Keratinocyte (primary cell): ENCODE measurements at regions not wholly inside any gene's neighbourhood (a gene's known extent, or its start where the extent isn't known, plus 50 kb on each side); places are given as distances from the start of the nearest gene placed in this dataset.
A peak's percentile ranks its signal among the peaks of the same experiment; 100 is the strongest.

ENCODE experiments used
- DNase-seq: peaks from one replicate; pipeline ENCODE4 v3.0.0-alpha.2; 2011; ENCODE audit warnings: low read depth, missing footprints, low spot score
- FAIRE-seq: peaks from 2 replicates; lab custom pipeline; 2011; peaks lifted over from hg19 to GRCh38; lab: Jason Lieb, UNC
- H2AFZ ChIP-seq: 2 replicates; pipeline ENCODE4 v1.6.0; 2012; ENCODE audit warnings: low read length, control low read depth, inconsistent platforms; ENCODE audit not compliant: control insufficient read depth
- H3K27ac ChIP-seq: 2 replicates; pipeline ENCODE4 v1.5.1; 2011; ENCODE audit warnings: low read length; ENCODE audit not compliant: control insufficient read depth, insufficient read depth
- H3K27me3 ChIP-seq: 3 replicates; pipeline ENCODE4 v1.6.0; 2011; ENCODE audit warnings: low read length; ENCODE audit not compliant: control insufficient read depth, insufficient read depth; ENCODE audit errors: extremely low read depth
- H3K36me3 ChIP-seq, 2 experiments: 2 replicates in 1 of 2; 3 replicates in 1 of 2; pipeline ENCODE4 v1.5.1; 2011; ENCODE audit warnings: low read length in 2 of 2, mild to moderate bottlenecking in 1 of 2; ENCODE audit not compliant: control insufficient read depth in 2 of 2, insufficient read depth in 2 of 2; ENCODE audit errors: extremely low read depth in 1 of 2
- H3K4me1 ChIP-seq: 3 replicates; pipeline ENCODE4 v1.5.1; 2011; ENCODE audit warnings: low read length; ENCODE audit not compliant: control insufficient read depth, insufficient read depth; ENCODE audit errors: extremely low read depth
- H3K4me2 ChIP-seq: 3 replicates; pipeline ENCODE4 v1.6.0; 2011; ENCODE audit warnings: low read depth, low read length; ENCODE audit not compliant: control insufficient read depth, insufficient read depth; ENCODE audit errors: extremely low read depth
- H3K4me3 ChIP-seq, 3 experiments: fragments of 200-600 bp in 1 of 3; sonication (generic) in 1 of 3; 2 replicates in 2 of 3; 3 replicates in 1 of 3; pipeline ENCODE4 v1.5.1; 2011 to 2016; ENCODE audit warnings: low read length in 3 of 3, mild to moderate bottlenecking in 3 of 3, control low read depth in 2 of 3, inconsistent platforms in 1 of 3, low read depth in 1 of 3, mixed read lengths in 1 of 3, mixed run types in 1 of 3, moderate library complexity in 1 of 3; ENCODE audit not compliant: control insufficient read depth in 2 of 3, insufficient read depth in 2 of 3; ENCODE audit errors: extremely low read depth in 1 of 3
- H3K79me2 ChIP-seq: 2 replicates; pipeline ENCODE4 v1.6.0; 2012; ENCODE audit warnings: low read length; ENCODE audit not compliant: control insufficient read depth, insufficient read depth
- H3K9ac ChIP-seq: 3 replicates; pipeline ENCODE4 v1.6.0; 2011; ENCODE audit warnings: low read length; ENCODE audit not compliant: control insufficient read depth, insufficient read depth; ENCODE audit errors: extremely low read depth
- H3K9me1 ChIP-seq: 3 replicates; pipeline ENCODE4 v1.6.0; 2011; ENCODE audit warnings: low read length; ENCODE audit not compliant: control insufficient read depth, insufficient read depth; ENCODE audit errors: extremely low read depth
- H3K9me3 ChIP-seq: 2 replicates; pipeline ENCODE4 v1.5.1; 2012; ENCODE audit warnings: low read depth, low read length; ENCODE audit not compliant: control insufficient read depth
- H4K20me1 ChIP-seq: 3 replicates; pipeline ENCODE4 v1.6.0; 2011; ENCODE audit warnings: low read length; ENCODE audit not compliant: control insufficient read depth, insufficient read depth; ENCODE audit errors: extremely low read depth
- CTCF ChIP-seq, 3 experiments: IDR thresholded peaks in 1 of 3; conservative IDR thresholded peaks in 1 of 3; optimal IDR thresholded peaks in 1 of 3; 2 replicates in 2 of 3; 3 replicates in 1 of 3; pipeline versions ENCODE3 to v1.5.1; 2011; ENCODE audit warnings: low read length in 3 of 3, mild to moderate bottlenecking in 3 of 3, moderate library complexity in 2 of 3, control low read depth in 1 of 3, inconsistent platforms in 1 of 3; ENCODE audit not compliant: insufficient read depth in 2 of 3; ENCODE audit errors: extremely low read depth in 1 of 3
- EZH2 ChIP-seq: IDR thresholded peaks from one replicate; pipeline ENCODE4 v1.6.1; 2012; ENCODE audit warnings: inconsistent platforms, mild to moderate bottlenecking, low read length, moderate library complexity
- dilution Hi-C: fragments of 300-500 bp; cut with MboI; formaldehyde crosslinking; loops from one replicate; pipeline ENCODE4 v1.7.0; 2020; ENCODE audit warnings: low sequenced_read_pairs; ENCODE audit not compliant: extremely low pct_ligation_motif_present

- no peaks in the 10 kb centered on the region for H3K36me3 ChIP-seq
- no peak overlapping the region for H3K9ac ChIP-seq
- H3K9me3 ChIP-seq = no peaks in the 10 kb centered on the region
- no peak overlapping the region for H3K27ac ChIP-seq
- TF ChIP-seq EZH2 = no peak
- TF ChIP-seq CTCF (optimal IDR thresholded peaks at IDR 0.05 in 1 of 3, IDR thresholded peaks at IDR 0.05 in 1 of 3, conservative IDR thresholded peaks at IDR 0.05 in 1 of 3; ENCODE audit: extremely low read depth in 1 of 3, insufficient read depth in 2 of 3, low read length in 3 of 3) = no peak
- H3K4me3 ChIP-seq = no peak overlapping the region
- FAIRE-seq = peak; percentile 77
- no peak for DNase-seq
- no peaks in the 10 kb centered on the region for H3K9me1 ChIP-seq
- H4K20me1 ChIP-seq = no peaks in the 10 kb centered on the region
- H3K4me1 ChIP-seq = peaks cover 3% of the 10 kb centered on the region
- H2AFZ ChIP-seq = no peak overlapping the region
- H3K79me2 ChIP-seq = no peaks in the 10 kb centered on the region
- peak overlapping the region; percentile 25 for H3K4me2 ChIP-seq
- H3K27me3 ChIP-seq = no peaks in the 10 kb centered on the region
- dilution Hi-C loops = no loop called here
Measured at GRCh38 chr3:130800829-130801228, 54.2 kb upstream of the PIK3R4 start.

- H3K9me1 ChIP-seq = no peaks in the 10 kb centered on the region
- H3K4me3 ChIP-seq = no peak overlapping the region
- H3K4me1 ChIP-seq = peaks cover 3% of the 10 kb centered on the region
- H2AFZ ChIP-seq = no peak overlapping the region
- TF ChIP-seq CTCF (optimal IDR thresholded peaks at IDR 0.05 in 1 of 3, IDR thresholded peaks at IDR 0.05 in 1 of 3, conservative IDR thresholded peaks at IDR 0.05 in 1 of 3; ENCODE audit: extremely low read depth in 1 of 3, insufficient read depth in 2 of 3, low read length in 3 of 3) (no peak), EZH2 (no peak)
- H3K27ac ChIP-seq = no peak overlapping the region
- no peaks in the 10 kb centered on the region for H3K36me3 ChIP-seq
- H3K27me3 ChIP-seq = no peaks in the 10 kb centered on the region
- FAIRE-seq (no peak), DNase-seq (no peak)
- H4K20me1 ChIP-seq = no peaks in the 10 kb centered on the region
- dilution Hi-C loops = no loop called here
- H3K79me2 ChIP-seq = no peaks in the 10 kb centered on the region
- no peak overlapping the region for H3K9ac ChIP-seq
- H3K9me3 ChIP-seq = no peaks in the 10 kb centered on the region
- H3K4me2 ChIP-seq = no peak overlapping the region
Measured at GRCh38 chr3:130801473-130801872, 54.8 kb upstream of the PIK3R4 start.
